HUDEP-2 (cell line): ENCODE measurements at regions not wholly inside any gene's neighbourhood (a gene's known extent, or its start where the extent isn't known, plus 50 kb on each side); places are given as distances from the start of the nearest gene placed in this dataset.
"Not testable (repeated sequence)": the region's sequence is repeated elsewhere in the genome, so short reads cannot be mapped to it uniquely, and the experiment has no call there.

Source experiments
- DNase-seq, 76 experiments: peaks; one replicate each; lab custom pipeline; 2025; ENCODE audit not compliant: unreplicated experiment in 76 of 76; lab: John Stamatoyannopoulos, UW

DNA sequence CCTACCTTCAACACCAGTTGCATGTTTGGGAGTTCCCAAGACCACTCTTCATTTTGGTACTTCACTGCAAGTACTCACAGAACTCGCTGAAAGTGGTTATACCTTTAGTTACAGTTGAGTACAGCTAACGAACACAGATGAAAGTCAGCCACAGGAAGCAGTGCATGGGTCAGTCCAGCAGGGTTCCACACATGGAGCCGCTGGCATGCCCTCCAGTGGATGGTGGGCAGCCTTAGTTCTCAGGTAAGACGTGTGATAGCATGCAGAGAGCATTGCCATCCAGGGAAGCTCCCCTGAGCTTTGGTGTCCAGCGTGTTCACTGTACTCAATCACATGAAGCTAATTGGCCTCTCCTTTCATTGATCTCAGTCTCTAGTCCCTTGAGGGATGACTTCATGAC is 815.3 kb downstream of the RNF144A start:
- no peak for DNase-seq

DNA sequence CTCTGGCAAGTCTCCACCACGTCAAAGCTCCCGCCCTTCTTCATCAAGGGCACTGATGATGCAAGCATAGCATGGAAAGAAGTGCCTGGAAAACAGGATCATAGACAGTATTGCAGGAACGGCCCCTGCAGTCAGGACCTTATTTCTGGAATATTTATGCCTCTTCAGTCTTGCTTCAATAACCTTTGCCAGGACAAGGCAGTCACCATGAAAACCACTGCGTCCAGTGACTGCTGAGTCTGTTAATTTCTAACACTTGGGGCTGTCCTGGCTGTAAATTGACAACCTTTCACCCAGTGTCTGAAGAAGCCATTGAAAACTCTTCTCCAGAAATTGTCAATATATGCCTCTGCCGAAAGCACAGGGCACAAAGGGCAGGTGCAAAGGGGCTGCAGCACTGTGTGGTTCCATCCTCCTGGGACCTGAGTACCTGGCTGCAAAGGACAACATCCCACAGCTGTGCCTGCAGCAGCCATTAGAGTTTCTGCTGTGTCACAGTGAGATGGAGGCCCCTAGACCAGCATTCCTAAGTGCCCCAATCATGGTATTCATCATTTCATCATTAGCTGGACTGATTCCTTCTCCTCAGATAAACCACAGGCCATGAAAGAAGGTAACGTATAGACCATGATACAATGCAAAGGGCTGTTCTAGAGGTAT is 819.6 kb downstream of the RNF144A start:
- no peak for DNase-seq

DNA sequence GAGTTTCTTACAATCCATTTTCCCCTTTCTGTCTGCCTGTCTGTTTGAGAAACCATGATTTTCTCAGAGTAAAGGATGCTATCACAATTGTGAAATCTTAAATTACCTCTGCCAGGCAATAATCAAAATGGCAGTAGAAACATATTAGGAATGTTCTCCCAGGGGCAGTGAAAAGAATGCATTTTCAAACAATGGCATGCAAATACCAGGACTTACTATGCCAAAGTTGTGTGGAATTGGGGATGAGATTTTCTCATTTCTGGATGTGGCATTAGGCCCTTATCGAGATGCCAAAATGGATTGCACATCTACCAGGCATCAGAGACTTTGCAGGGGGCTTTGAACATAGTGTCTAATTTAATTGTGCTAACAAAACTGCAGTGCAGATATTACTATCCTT is 821.4 kb downstream of the RNF144A start:
- DNase-seq: no peak

DNA sequence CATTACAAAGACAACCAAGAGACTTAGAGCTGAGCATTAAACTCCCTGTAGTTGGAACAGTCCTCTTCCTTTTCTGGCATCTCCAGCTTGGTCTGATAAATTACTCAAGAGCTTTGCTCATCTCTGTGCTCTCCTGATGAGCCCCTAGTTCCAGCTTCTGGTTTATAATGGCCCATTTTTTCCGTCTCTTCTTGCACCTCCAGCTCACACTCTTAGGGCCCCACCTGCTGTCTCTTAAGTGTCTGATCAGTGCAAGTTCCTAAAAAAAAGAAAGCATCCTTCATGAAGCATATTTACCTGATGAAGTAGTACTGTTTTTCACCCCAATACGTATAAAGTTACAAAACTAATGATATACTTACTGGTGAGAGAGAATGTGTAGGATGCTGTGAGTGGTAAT is 822.9 kb downstream of the RNF144A start:
- no peak for DNase-seq

DNA sequence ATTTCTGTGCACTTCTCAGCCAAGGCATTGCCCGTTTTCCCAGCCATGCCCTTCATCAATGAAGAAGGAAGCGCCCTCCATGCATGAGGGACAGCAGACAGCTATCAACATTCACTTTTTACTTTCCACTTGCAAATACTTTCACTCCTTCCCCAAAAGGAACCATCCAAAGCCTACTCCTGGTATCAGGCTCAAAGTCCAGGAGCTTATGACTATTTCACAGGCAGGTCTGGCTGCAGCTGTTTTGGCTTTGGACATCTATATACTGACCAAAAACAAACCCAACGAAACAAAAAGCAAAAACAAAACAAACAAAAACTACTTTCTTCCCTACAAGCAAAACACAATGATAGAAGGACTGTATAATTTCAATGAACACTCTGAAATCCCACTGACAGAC is 825.1 kb downstream of the RNF144A start:
- DNase-seq: no peak

DNA sequence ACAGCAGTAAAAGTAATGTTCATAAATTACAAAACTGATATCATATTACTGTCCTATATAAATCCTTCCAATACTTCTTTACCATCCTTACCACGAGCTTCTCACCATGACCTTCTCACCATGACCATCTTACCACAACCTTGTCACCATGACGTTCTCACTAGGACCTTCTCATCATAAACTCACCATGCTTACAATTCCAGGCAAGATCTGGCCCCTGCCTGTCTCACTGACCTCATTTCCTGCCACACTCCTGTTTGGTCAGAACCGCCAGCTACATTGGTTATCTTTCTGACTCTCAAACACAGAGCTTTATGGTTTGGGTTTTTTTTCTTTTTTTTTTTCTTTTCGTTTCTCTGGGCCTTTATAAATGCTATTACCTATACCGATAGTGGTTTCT is 827.6 kb downstream of the RNF144A start:
- no peak for DNase-seq

DNA sequence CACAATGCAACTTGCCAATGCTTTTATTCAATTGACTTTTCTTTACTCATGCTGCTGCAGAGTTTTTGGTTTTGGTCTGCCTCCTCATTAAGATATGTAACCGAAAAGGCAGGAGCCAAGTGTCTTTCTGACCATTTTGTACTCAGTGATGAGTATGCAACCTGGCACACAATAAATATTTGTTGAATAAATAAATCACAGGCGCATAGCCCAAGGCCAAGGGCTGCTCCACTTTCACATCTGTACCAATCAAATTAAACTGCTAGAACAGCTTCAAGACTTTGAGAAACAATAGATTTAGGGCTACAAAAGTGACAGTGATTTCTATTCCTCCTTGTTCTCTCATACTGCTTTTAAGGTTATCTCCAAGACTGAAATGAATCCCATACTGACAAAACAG is 828.2 kb downstream of the RNF144A start:
- no peak for DNase-seq

DNA sequence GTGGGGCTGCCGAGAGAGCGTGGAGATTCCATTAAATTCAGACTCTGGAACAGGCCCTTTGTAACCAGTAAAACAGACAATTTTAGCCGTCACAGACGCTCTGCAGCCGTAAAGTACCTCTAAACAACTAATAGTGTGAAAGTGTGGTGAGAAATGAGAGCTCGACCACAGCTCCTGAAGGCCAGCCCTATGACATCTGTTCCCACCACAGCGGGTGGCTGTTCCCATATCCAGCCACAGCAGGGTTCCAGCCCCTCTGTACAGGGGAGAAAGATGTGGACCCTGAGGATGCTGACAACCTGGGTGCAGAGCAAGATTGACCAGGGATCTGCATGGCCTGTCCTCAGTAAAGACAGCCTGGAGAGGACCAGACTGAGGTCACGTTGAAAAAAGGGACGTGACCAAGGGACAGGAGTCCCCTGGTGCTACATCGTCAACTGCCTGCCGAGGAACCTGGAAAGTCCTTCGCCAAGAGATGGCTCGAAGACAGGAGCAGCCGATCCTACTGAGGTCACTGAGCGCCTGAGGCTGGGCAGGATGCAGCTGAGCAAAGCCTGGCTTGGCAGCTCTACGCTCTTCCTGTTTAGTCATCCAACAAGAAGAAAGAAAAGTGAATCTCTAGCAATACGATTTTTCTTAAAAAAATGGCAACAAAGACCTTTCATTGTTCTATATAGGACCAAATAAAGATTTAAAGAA is 831.7 kb downstream of the RNF144A start:
- DNase-seq: no peak

DNA sequence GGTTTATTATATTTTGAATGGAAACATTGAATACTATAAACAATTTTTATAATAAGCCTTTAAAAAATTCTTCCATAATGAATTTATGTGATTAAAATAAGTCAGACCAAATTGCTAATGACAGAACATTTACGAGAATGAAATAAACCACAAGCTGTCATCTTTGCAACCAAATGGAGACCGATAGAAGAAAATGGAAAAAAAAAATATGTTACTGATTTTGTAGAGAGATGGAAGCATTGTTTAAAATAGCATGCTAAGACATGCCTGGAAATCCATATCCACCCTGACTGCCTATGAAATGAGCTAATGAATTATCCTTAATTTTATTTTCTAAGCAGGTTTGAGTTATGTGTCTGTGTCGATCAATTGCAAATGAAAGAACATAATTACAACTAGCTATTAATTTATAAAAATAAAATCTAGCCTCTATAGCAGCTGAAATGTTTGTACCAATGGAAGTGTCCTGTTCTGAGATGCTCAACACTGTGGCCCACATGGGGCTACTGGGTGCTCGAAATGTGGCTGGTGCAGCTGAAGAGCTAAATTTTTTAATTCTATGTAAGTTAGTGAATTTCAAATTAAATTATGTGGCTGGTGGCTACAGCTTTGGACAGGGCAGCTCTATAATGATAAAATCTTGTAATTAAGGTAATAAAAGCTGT is 832.8 kb downstream of the RNF144A start:
- no peak for DNase-seq

DNA sequence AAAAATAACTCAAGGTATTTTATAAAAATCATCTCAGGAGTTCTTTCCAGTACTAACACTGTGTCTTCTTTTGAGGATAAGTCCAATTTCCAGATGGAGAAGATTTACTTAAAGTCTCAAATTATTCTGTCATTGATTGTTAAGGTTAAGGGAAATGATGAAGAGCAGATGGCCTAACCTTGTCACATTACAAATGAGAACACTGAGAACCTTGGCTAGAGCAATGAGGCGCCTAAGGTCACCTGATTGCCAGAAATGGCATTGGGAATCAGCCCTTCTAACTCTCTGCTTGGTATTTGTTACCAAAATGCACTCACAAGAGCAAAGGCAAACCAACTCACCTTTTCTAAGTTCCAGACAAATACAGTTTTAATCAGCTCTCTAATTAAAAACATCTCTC is 835.1 kb downstream of the RNF144A start:
- no peak for DNase-seq

DNA sequence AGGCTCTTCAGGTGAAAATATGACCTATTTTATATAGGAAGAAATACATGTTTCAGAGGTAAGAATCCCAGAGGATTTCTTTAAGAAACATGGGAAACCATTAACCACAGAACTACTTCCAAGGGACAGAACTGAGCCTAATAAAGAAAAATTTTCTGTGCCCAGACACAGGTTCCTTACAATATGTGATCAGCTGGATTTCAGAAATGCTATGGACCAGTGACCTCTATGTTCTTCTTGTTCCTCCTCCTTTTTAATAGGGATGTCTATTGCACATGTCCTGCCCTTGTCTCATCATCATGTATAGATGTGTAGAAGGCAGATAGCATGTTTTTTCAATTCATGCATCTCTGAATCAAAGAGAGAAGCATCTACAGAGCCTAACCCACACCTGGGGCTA is 836.6 kb downstream of the RNF144A start:
- DNase-seq: no peak

DNA sequence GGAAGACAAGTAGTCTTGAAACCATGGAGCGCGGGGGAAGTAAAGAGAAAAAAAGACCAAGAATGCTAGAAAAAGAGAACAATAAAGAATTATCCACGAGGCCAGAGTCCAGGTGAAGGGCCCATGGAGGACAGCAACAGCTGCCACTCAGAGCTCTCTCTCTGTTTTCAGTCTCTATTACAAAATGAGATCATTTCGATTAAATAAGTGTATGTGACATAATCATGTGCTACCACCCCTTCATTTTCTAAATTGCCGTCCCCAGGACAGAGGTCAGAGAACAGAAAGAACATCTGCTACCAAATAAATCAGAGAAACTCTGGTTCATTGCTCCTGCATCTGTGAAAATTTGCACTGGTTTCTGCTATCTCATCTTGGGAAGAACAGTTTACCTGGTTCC is 838.7 kb downstream of the RNF144A start:
- no peak for DNase-seq

DNA sequence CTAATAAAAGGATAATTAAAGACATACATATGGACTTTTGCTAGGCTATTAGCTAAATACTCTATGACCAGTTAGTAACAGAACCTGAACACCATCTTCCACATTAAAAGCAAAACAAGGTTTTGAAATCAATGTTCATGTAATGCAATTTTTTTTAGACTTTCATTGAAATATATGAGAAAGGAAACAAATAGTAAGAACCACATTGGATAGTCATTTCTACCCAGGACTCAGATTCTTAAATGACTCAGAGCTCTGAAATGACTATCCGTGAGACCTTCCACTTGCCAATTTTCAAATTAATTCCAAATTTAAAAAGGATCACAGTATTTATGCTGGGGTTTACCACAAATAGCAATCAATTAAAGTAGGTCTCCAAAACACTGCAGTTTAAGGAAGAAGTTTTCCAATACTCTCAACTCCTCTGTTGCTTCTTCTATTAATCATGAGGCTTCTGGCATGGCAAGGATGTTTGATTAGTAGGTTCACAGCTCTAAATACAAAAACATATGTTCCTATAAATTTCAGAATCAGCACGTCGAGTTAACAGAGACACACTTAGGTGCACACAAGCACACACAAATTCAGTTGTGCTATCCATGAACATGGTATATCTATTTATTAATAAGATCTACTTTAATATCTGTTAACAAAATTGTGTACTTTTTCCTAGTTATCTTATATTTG is 841.0 kb downstream of the RNF144A start:
- DNase-seq: no peak

DNA sequence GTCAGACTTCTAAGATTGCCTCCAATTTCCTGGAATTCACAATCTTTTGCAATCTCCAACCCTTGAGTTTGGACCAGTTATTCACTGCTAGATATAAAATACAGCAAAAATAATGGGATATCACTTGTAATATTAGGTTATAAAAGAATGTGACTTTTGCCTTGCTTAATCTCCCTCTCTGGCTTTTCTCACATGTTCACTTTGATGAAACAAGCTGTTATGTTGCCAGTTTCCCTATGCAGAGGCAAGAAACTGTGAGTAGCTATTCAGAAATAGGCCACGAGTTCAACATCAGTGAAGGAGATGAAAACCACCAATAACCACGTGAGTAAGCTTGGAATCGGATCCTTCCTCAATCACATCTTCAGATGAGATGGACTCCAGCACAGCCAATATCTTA is 842.7 kb downstream of the RNF144A start:
- DNase-seq: no peak

DNA sequence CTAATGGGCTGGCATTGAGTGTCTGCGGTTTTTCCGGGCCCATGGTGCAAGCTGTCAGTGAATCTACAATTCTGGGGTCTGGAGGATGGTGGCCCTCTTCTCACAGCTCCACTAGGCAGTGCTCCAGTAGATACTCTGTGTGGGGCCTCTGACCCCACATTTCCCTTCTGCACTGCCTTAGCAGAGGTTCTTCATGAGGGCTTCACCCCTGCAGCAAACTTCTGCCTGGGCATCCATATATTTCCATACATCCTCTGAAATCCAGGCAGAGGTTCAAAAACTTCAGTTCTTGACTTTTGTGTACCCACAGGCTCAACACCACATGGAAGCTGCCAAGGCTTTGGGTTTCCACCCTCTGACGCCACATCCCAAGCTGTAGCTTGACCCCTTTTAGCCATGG is 846.2 kb downstream of the RNF144A start:
- not testable (repeated sequence) for DNase-seq

DNA sequence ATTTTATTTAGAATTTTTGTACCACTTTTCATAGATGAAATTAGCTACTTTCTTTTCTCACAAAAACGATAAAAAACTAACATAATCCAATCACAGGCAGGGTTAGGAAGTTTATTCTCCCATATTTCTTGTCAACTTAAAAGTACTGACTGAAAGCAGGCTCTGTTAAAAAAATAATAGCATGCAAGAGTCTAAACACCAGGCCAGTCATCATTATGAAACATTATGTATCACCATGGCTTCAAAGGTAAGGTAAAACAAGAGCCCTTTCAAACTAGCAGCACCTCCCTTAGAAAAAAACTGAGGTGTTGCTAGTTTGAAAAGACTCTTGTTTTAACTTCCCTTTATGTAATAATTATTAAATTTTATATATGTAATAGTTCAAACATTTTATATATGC is 848.0 kb downstream of the RNF144A start:
- no peak for DNase-seq

DNA sequence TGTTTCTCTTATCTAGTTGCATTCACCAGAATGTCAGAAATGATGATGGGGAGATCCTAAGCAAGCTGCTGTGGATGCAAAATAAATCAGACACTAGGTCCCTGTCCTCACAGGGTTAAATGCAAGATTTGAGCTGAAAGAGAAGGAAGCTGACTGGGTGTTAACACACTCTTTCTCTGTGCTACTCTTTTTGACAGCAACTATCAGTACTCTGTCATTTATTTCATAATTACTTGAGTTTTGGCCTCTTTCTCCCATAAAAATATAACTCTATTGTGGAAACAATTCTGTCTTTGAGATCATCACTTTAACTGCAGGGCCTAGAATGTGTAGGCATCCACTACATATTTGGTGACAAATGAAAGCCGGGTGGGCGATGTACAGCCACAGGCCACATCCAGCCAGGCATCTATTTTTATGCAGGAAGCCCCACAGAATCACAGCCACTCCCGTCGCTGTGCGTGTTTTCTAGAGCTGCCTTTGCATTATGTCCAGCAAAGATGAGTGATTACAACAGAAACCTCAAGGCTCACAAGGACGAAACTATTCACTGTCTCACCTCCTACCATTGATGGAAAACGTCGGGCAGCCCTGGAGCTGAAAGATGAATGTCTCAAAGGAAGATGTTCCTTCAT is 849.0 kb downstream of the RNF144A start:
- no peak for DNase-seq

DNA sequence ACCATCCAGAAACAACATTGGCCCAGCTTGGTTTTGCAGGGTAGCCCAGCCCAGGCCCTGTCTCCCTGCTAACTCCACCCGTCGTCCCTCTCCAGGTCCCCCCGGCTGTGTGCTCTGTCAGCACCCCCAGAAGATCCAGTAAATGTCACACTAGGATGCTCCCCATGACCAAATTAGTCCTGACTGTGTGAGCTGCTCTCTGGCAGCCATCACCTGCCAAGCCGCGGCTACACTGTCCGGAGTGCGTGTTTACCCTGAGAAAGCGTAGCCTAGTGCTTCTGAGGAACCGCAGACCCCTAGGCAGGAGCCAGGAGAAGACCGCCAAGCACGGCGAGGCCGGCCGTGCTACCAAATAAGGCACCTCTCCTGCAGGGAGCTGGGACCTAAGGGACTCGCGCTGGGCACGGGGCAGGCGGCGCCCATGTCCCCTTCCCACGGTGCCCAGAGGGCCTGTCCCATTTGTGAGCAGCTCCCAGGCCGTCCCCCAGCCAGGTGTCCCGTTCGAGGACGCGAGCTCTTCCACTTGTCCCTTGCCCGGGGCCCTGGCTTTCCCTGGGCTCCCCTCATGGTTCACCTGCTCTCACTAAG is 849.9 kb downstream of the RNF144A start:
- no peak for DNase-seq

DNA sequence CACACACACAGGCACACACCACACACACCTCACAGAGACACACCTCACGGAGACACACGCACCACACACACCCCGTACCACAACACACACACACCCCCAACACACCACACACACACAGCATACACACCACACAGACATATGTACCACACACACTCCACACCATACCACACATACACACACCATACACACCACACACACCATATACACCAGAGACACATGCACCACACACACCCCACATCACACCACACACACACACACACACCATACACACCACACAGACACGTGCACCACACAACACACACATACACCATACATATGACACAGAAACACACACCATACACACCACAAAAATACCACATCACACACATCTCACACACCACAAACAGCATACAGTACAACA is 850.7 kb downstream of the RNF144A start:
- DNase-seq: no peak

DNA sequence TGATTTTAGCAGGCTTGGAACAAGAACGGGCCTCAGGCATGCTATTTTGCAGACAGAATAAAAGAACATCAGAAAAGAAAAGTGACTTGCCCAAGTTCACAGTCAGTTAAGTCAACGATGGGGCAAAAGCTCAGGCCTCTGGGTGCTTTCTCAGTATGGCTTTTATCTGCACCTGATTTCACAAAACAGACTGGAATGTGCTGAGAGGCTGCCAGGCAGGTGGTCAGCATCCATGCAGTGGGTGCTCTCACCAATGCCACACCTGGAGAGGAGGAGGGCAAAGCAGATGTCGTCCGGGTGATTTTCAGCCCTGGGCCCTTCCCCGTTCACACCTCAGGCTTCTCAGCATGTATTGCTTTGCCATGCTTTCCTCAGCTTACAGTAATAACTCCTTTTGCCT is 854.6 kb downstream of the RNF144A start:
- no peak for DNase-seq
